Neural progenitor cell (in vitro differentiated cells): ENCODE measurements at regions not wholly inside any gene's neighbourhood (a gene's known extent, or its start where the extent isn't known, plus 50 kb on each side); places are given as distances from the start of the nearest gene placed in this dataset.

Experiments used
- EZH2 ChIP-seq: fragments of 200-600 bp; sonication (generic); IDR thresholded peaks from 2 replicates; pipeline ENCODE4 v1.6.1; 2017; ENCODE audit warnings: antibody characterized with exemption, mild to moderate bottlenecking, moderate library complexity
- EZH2phosphoT487 ChIP-seq: fragments of 200-600 bp; sonication (generic); IDR thresholded peaks from 2 replicates; pipeline ENCODE4 v1.6.1; 2017; ENCODE audit warnings: antibody characterized with exemption
- TF ChIP-seq, protein P1 (sequence below): fragments of 200-600 bp; sonication (generic); IDR thresholded peaks from 2 replicates; pipeline ENCODE4 v1.5.1; 2017; ENCODE audit warnings: antibody characterized with exemption, mild to moderate bottlenecking

DNA sequence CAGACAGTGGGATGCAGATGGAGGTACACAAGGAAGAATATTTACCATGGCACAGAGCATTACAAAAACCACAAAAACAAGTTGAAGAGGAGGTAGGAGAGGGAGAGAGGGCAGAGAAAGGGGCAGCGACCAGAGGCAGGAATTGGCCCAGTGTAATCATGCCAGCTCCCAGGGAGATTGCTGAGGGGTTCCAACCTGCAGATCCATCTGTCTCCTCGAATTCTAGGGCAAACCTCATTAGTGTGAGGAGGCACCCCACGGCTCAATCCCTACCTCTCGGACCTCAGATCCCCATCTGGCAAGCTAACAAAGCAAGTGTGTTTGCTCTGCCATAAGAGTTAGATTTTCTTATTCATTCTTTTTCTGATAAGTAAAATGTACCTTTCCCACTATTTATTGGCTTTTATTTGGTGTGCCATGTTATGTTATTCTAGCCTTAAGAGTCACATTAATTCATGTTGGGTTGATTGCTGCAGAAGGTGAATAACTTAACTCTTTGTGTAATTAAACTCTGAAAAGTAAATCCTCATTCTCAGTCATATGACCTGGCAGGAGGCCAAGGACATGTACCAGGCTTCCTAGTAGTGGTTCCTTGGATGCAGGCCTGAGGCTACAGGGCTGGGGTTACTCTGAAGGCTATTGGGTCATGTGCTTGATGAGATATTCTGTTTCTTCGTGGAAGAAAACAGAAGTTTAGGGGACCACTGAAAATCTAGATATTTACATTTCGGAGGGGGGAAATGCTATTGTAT, 315.2 kb upstream of the ATP10B start:
- no peak for TF ChIP-seq EZH2
- TF ChIP-seq, protein P1, sequence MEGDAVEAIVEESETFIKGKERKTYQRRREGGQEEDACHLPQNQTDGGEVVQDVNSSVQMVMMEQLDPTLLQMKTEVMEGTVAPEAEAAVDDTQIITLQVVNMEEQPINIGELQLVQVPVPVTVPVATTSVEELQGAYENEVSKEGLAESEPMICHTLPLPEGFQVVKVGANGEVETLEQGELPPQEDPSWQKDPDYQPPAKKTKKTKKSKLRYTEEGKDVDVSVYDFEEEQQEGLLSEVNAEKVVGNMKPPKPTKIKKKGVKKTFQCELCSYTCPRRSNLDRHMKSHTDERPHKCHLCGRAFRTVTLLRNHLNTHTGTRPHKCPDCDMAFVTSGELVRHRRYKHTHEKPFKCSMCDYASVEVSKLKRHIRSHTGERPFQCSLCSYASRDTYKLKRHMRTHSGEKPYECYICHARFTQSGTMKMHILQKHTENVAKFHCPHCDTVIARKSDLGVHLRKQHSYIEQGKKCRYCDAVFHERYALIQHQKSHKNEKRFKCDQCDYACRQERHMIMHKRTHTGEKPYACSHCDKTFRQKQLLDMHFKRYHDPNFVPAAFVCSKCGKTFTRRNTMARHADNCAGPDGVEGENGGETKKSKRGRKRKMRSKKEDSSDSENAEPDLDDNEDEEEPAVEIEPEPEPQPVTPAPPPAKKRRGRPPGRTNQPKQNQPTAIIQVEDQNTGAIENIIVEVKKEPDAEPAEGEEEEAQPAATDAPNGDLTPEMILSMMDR, result no peak
- TF ChIP-seq EZH2phosphoT487, result no peak
